ENCODE measurements at regions not wholly inside any gene's neighbourhood (a gene's known extent, or its start where the extent isn't known, plus 50 kb on each side); places are given as distances from the start of the nearest gene placed in this dataset.

DNA sequence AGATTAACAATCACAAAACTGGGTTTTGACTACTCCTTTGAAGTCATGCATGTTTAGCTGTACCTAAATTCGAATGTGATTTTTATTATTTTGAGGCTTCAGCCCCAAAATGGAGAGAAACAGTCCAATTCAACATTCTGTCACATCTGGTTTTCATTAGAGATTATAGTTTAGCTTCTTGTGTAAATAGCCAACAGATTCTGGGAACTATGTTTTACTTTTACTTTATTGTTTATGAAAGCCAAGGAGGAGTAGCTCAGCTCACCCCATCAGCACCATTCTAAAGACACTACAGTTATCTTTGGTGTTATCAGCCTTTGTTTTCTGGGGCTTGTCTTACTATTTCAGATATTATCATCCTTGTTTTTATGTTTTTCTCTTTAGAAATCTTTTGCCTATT is 465.0 kb upstream of the CWC22 start:
- TF ChIP-seq, protein P1, sequence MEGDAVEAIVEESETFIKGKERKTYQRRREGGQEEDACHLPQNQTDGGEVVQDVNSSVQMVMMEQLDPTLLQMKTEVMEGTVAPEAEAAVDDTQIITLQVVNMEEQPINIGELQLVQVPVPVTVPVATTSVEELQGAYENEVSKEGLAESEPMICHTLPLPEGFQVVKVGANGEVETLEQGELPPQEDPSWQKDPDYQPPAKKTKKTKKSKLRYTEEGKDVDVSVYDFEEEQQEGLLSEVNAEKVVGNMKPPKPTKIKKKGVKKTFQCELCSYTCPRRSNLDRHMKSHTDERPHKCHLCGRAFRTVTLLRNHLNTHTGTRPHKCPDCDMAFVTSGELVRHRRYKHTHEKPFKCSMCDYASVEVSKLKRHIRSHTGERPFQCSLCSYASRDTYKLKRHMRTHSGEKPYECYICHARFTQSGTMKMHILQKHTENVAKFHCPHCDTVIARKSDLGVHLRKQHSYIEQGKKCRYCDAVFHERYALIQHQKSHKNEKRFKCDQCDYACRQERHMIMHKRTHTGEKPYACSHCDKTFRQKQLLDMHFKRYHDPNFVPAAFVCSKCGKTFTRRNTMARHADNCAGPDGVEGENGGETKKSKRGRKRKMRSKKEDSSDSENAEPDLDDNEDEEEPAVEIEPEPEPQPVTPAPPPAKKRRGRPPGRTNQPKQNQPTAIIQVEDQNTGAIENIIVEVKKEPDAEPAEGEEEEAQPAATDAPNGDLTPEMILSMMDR (IDR thresholded peaks at IDR 0.05; ENCODE audit: low read length, missing control alignments), result no peak
- no peak overlapping the region for H3K4me3 ChIP-seq (replicated peaks; ENCODE audit: low read depth, low read length)
- peak; percentile 17 for DNase-seq (ENCODE audit: low read depth)

DNA sequence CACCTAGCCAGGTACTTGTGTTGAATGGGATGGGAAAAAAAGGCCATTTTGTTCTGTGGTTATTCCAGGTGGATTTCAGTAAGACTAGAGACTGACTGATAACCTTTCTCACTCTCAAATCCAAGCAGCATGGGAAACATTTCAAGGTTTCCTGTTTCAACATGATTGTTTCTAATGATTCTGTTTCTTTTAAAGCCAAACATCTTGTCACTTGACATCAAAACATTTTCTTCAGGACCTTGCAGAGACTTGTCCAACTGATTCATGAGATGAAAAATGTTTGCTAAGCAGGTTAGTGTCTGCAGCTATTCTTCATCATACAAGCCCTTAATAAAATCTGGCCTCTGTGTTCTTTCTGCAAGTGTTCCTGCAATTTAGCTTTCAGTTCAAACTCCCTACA is 456.5 kb upstream of the CWC22 start:
- H3K4me3 ChIP-seq (replicated peaks; ENCODE audit: low read depth, low read length), result no peak overlapping the region
- TF ChIP-seq, protein P1 (IDR thresholded peaks at IDR 0.05; ENCODE audit: low read length, missing control alignments), result no peak
- DNase-seq (ENCODE audit: low read depth), result no peak

DNA sequence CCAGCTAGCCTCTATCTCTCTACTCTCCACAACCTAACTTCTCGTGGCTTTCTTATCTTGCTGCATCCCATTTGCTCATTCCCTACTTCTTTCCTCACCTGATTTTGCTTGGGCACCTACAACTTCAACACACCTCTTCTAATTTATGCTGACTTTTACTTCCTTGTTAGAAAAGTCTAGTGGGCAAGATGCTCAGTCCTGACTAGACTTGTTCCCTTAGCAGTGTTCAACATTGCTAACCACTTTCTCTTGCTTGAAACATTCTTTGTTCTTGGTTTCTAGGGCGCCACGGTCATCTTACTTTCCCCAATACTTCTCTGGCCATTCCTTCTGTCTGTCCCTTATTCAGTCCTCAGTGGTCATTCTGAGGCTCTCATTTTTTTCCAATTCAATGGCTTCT is 454.7 kb upstream of the CWC22 start:
- no peak overlapping the region for H3K4me3 ChIP-seq (replicated peaks; ENCODE audit: low read depth, low read length)
- TF ChIP-seq, protein P1 (IDR thresholded peaks at IDR 0.05; ENCODE audit: low read length, missing control alignments), result no peak

DNA sequence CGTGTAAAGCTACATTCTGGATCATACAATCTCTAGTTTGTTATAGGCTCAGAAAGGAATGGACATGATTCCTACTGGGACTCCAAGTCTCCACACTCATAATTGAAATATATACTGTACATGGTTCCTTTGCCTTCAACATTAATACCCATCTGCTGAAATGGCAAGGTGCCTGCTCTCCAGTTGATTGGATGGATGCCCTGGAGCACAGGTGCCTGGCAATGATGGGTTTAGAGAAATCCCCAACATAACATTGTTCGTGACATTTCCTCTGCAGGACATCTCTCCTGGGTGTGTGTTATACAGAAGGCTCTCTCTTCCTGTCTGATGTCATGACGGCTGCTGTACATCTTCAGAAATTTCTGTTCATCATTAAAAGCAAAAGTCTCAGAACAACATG is 449.7 kb upstream of the CWC22 start:
- H3K4me3 ChIP-seq (replicated peaks; ENCODE audit: low read depth, low read length), result no peak overlapping the region
- TF ChIP-seq, protein P1 (IDR thresholded peaks at IDR 0.05; ENCODE audit: low read length, missing control alignments), result no peak
- no peak for DNase-seq (ENCODE audit: low read depth)

More for the DNA sequence above, 454.7 kb upstream of the CWC22 start:
- no peak for DNase-seq (ENCODE audit: low read depth)

DNA sequence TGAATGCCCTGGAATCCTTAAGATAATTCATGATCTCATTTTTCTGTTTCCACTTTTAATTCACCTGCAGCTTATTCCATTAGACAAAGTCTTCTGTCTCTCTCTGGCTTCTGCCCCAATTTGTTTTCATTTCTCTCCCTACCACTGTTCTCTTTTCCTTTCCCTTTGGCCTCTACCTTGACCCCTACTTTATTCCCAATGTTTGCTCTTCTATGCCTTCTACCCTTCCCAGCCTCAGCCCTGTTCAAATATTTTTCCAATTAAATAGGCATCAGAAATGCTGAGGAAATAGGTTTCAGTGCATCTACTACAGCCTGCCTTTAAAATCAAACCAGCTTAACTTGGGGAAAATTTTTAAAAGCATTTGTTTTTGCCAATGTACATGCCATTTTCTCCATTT is 443.7 kb upstream of the CWC22 start:
- no peak overlapping the region for H3K4me3 ChIP-seq (replicated peaks; ENCODE audit: low read depth, low read length)
- no peak for DNase-seq (ENCODE audit: low read depth)
- TF ChIP-seq, protein P1 (IDR thresholded peaks at IDR 0.05; ENCODE audit: low read length, missing control alignments), result no peak

DNA sequence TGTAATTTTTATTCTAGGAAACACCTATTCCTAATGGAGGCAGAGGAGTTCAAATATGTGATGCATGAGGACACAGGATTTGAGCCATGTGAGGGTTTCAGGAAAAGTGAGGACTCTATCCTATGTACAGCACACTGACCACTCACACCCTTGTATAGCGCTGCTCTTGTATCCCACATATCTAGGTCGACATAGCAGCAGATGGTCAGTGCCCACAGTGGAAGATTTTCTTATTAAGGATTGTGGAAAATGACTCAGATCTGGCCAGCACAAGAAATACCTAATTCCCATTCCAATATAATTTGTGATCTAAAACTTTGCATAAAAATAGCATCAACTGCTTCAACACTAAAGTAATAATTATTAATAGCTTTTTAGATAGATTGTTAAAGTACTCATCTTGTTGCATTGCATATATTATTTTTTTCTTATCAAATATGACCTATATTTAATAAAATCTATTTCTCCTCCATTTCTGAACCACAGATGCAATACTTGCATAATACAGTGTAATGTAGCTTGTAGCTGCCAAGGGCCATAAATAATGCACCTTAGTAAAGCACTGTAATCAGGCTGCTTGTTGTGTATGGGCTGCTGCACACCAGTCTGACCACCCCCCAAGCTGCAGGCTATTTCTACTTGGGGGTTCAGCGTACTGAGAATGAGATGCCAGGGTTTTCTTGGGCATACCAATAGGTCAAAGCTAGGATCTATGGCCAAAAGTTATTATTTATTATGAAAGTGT is 442.2 kb upstream of the CWC22 start:
- no peak overlapping the region for H3K4me3 ChIP-seq (replicated peaks; ENCODE audit: low read depth, low read length)
- no peak for DNase-seq (ENCODE audit: low read depth)
- TF ChIP-seq, protein P1 (IDR thresholded peaks at IDR 0.05; ENCODE audit: low read length, missing control alignments), result no peak

DNA sequence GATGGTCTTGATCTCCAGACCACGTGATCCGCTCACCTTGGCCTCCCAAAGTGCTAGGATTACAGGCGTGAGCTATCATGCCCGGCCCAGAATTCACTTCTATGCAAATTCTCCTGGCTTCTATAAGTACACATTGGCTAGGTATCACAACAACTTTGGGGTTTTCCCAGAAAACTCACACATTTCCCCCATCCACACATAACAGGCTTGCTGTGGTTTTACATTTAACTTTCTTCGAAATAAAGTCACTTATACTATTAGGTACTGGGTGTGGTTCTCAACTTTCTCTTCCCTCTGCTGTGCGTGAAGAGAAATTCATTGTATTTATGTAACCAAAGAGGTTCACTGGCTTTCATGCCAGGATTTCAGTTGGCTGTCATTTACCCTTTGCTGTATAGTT is 439.4 kb upstream of the CWC22 start:
- H3K4me3 ChIP-seq (replicated peaks; ENCODE audit: low read depth, low read length), result no peak overlapping the region
- TF ChIP-seq, protein P1 (IDR thresholded peaks at IDR 0.05; ENCODE audit: low read length, missing control alignments), result no peak

More for the DNA sequence above, 439.4 kb upstream of the CWC22 start:
- DNase-seq (ENCODE audit: low read depth), result no peak
